IMR-90 (cell line): ENCODE measurements at regions not wholly inside any gene's neighbourhood (a gene's known extent, or its start where the extent isn't known, plus 50 kb on each side); places are given as distances from the start of the nearest gene placed in this dataset.

Experiments
- ATAC-seq: fragments of 200-7000 bp; cut with Tn5 transposase; 2 replicates; pipeline ENCODE4 v1.9.1; 2020; ENCODE audit warnings: low read depth, mild to moderate bottlenecking, moderate library complexity
- BruUV-seq: library from RNA; stranded (reverse); fragments of 400-500 nt; replicated peaks from 2 replicates; lab custom pipeline; 2021; lab: Mats Ljungman, UMichigan
- CTCF ChIA-PET: fragments of 300-600 bp; formaldehyde crosslinking; extraction: SDS; loops from one replicate; lab custom pipeline; 2021; ENCODE audit warnings: antibody characterized with exemption; lab: Yijun Ruan, JAX
- POLR2A ChIA-PET: fragments of 300-600 bp; sonication (Branson Sonifier 250); formaldehyde crosslinking; loops from one replicate; lab custom pipeline; 2022; ENCODE audit warnings: antibody characterized with exemption; ENCODE audit not compliant: unreplicated experiment; lab: Charles Lee
- DNase-seq: peaks from one replicate; pipeline ENCODE4 v3.0.0; 2013
- H2AFZ ChIP-seq: replicated peaks from 2 replicates; pipeline ENCODE3; 2013; ENCODE audit warnings: low read length, mild to moderate bottlenecking; ENCODE audit not compliant: poor library complexity
- H2AK5ac ChIP-seq: 2 replicates; pipeline ENCODE4 v1.6.1; 2013; ENCODE audit warnings: low read depth, low read length, inconsistent platforms
- H2AK9ac ChIP-seq: replicated peaks from 2 replicates; pipeline ENCODE3; 2013; ENCODE audit warnings: mild to moderate bottlenecking, low read depth, low read length, moderate library complexity; ENCODE audit not compliant: poor library complexity
- H2BK120ac ChIP-seq: 2 replicates; pipeline ENCODE4 v1.6.1; 2013; ENCODE audit warnings: low read depth, low read length, inconsistent platforms
- H2BK15ac ChIP-seq: 3 replicates; pipeline ENCODE4 v1.6.1; 2013; ENCODE audit warnings: low read depth, low read length, inconsistent platforms
- H2BK20ac ChIP-seq: 2 replicates; pipeline ENCODE4 v1.6.1; 2013; ENCODE audit warnings: low read depth, mild to moderate bottlenecking, inconsistent platforms, low read length, moderate library complexity
- H2BK5ac ChIP-seq: 2 replicates; pipeline ENCODE4 v1.6.1; 2013; ENCODE audit warnings: mild to moderate bottlenecking, low read depth, low read length, inconsistent platforms; ENCODE audit not compliant: poor library complexity, severe bottlenecking
- H3K14ac ChIP-seq: replicated peaks from 2 replicates; pipeline ENCODE4 v1.6.1; 2013; ENCODE audit warnings: low read depth, low read length, inconsistent platforms
- H3K18ac ChIP-seq: 2 replicates; pipeline ENCODE4 v1.6.1; 2013; ENCODE audit warnings: low read depth, low read length, control low read depth
- H3K23ac ChIP-seq: 2 replicates; pipeline ENCODE4 v1.6.1; 2013; ENCODE audit warnings: low read depth, low read length, inconsistent platforms
- H3K27ac ChIP-seq: 2 replicates; pipeline ENCODE4 v1.5.1; 2013; ENCODE audit warnings: mild to moderate bottlenecking, control low read depth, low read length; ENCODE audit not compliant: insufficient read depth
- H3K27me3 ChIP-seq: 2 replicates; pipeline ENCODE4 v1.6.1; 2013; ENCODE audit warnings: low read length; ENCODE audit not compliant: control insufficient read depth, insufficient read depth
- H3K36me3 ChIP-seq: 2 replicates; pipeline ENCODE4 v1.6.1; 2013; ENCODE audit warnings: low read length, mixed read lengths; ENCODE audit not compliant: control insufficient read depth, insufficient read depth
- H3K4ac ChIP-seq: 2 replicates; pipeline ENCODE4 v1.6.1; 2013; ENCODE audit warnings: low read depth, low read length, inconsistent platforms
- H3K4me1 ChIP-seq: 2 replicates; pipeline ENCODE4 v1.6.1; 2013; ENCODE audit warnings: low read length, mixed read lengths; ENCODE audit not compliant: control insufficient read depth, insufficient read depth
- H3K4me2 ChIP-seq: 2 replicates; pipeline ENCODE4 v1.6.1; 2013; ENCODE audit warnings: low read depth, mild to moderate bottlenecking, control low read depth, low read length, moderate library complexity
- H3K4me3 ChIP-seq: 2 replicates; pipeline ENCODE4 v1.5.1; 2013; ENCODE audit warnings: low read depth, mild to moderate bottlenecking, control low read depth, low read length, moderate library complexity; ENCODE audit not compliant: insufficient read depth
- H3K56ac ChIP-seq: 2 replicates; pipeline ENCODE4 v1.6.1; 2013; ENCODE audit warnings: low read length, inconsistent platforms; ENCODE audit not compliant: insufficient read depth; ENCODE audit errors: extremely low read depth
- H3K79me1 ChIP-seq, 2 experiments: 2 replicates each; pipeline ENCODE4 v1.6.1; 2013; ENCODE audit warnings: low read length in 2 of 2, inconsistent platforms in 1 of 2, low read depth in 1 of 2
- H3K9ac ChIP-seq: 2 replicates; pipeline ENCODE4 v1.6.1; 2013; ENCODE audit warnings: low read depth, low read length, control low read depth
- H3K9me1 ChIP-seq: 2 replicates; pipeline ENCODE4 v1.6.1; 2013; ENCODE audit warnings: low read length, inconsistent platforms; ENCODE audit not compliant: insufficient read depth
- H3K9me3 ChIP-seq: 2 replicates; pipeline ENCODE4 v1.6.1; 2013; ENCODE audit warnings: low read length; ENCODE audit not compliant: control insufficient read depth, insufficient read depth
- H4K20me1 ChIP-seq: 2 replicates; pipeline ENCODE4 v1.6.1; 2013; ENCODE audit warnings: low read length, inconsistent platforms; ENCODE audit not compliant: insufficient read depth
- H4K5ac ChIP-seq: 2 replicates; pipeline ENCODE4 v1.6.1; 2013; ENCODE audit warnings: mild to moderate bottlenecking, low read depth, low read length, control low read depth
- H4K8ac ChIP-seq, 2 experiments: 2 replicates each; pipeline ENCODE4 v1.6.1; 2013; ENCODE audit warnings: low read depth in 2 of 2, low read length in 2 of 2, control low read depth in 1 of 2, inconsistent platforms in 1 of 2
- H4K91ac ChIP-seq: 2 replicates; pipeline ENCODE4 v1.6.1; 2013; ENCODE audit warnings: low read depth, low read length, inconsistent platforms; ENCODE audit not compliant: insufficient read depth
- CEBPB ChIP-seq: IDR thresholded peaks from 2 replicates; pipeline ENCODE4 v1.6.1; 2012; ENCODE audit warnings: low read depth, low read length, improper control_type of control experiment
- MXI1 ChIP-seq: IDR thresholded peaks from 2 replicates; pipeline ENCODE4 v1.6.1; 2012; ENCODE audit warnings: low read depth, mild to moderate bottlenecking, low read length, moderate library complexity, borderline replicate concordance
- RAD21 ChIP-seq: IDR thresholded peaks from 2 replicates; pipeline ENCODE4 v1.6.1; 2012; ENCODE audit warnings: low read length, improper control_type of control experiment
- RCOR1 ChIP-seq: IDR thresholded peaks from 2 replicates; pipeline ENCODE4 v1.6.1; 2012; ENCODE audit warnings: mild to moderate bottlenecking, low read length, improper control_type of control experiment; ENCODE audit not compliant: insufficient replicate concordance
- RFX5 ChIP-seq: IDR thresholded peaks from 2 replicates; pipeline ENCODE4 v1.8.0; 2012; ENCODE audit warnings: low read depth, mild to moderate bottlenecking, low read length, moderate library complexity
- SMC3 ChIP-seq: fragments of 150-350 bp; IDR thresholded peaks from 2 replicates; pipeline ENCODE4 v1.6.1; 2016; ENCODE audit warnings: low read depth, mild to moderate bottlenecking, antibody characterized with exemption, low read length, moderate library complexity
- WGBS, 2 experiments: methylation state at CpG; one replicate each; pipeline versions ENCODE4 v1.1.5 to v1.1.7; 2013; ENCODE audit warnings: missing lambda C conversion rate in 2 of 2; ENCODE audit not compliant: insufficient read length in 1 of 2; ENCODE audit errors: extremely low coverage in 2 of 2; 5-methylcytosine and 5-hydroxymethylcytosine counted together
- dilution Hi-C: fragments of 300-500 bp; cut with HindIII; formaldehyde crosslinking; loops from one replicate; pipeline ENCODE4 v1.14.3; 2018; ENCODE audit warnings: low sequenced_read_pairs; ENCODE audit not compliant: unreplicated experiment
- in situ Hi-C: fragments of 300-500 bp; cut with MboI; formaldehyde crosslinking; loops from 3 replicates; pipeline ENCODE4 v1.14.3; 2019; ENCODE audit warnings: low sequenced_read_pairs, inconsistent platforms, mixed read lengths
- intact Hi-C: fragments of 100-400 bp; cut with micrococcal nuclease; formaldehyde crosslinking; loops from 2 replicates; pipeline ENCODE4 v1.10.0; 2022
- TF ChIP-seq, protein P1 (sequence below): fragments of 150-350 bp; IDR thresholded peaks from 2 replicates; pipeline ENCODE4 v1.6.1; 2017; ENCODE audit warnings: mild to moderate bottlenecking, antibody characterized with exemption, low read length, low read depth
- TF ChIP-seq, protein P2 (sequence below): fragments of 150-350 bp; IDR thresholded peaks from 2 replicates; pipeline ENCODE4 v1.6.1; 2016; ENCODE audit warnings: low read depth, mild to moderate bottlenecking, low read length, moderate library complexity, borderline replicate concordance

DNA sequence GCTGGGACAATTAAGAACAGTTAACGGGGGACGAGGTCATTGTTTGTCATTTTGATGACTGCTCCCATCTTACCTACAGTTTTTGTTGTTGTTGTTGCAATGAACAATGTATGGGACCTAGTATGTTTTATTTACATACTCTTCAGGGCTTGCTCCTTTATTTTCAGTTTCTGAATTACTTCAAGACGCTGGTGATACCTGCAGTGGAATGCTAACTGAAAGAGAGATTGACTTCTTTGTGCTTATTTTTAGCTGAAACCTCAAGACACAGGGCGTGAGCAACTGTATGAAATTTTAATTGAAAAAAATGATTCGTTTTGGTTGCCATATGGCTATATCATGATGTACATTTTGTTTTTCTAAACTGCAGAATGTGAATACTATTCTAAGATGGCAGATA, 297.9 kb downstream of the EDEM1 start:
- Histone ChIP-seq H4K5ac (no peak overlapping the region), H2AK9ac (no peak overlapping the region), H3K4me3 (no peak overlapping the region), H2BK120ac (no peak overlapping the region), H4K20me1 (no peaks in the 10 kb centered on the region), H2BK5ac (no peak overlapping the region), H3K27ac (no peak overlapping the region), H2AK5ac (no peak overlapping the region), H3K4me2 (no peak overlapping the region), H3K9ac (no peak overlapping the region), H3K4me1 (no peaks in the 10 kb centered on the region), H3K27me3 (no peaks in the 10 kb centered on the region), H4K91ac (no peak overlapping the region), H2AFZ (no peak overlapping the region), H3K9me1 (no peaks in the 10 kb centered on the region), H2BK15ac (no peak overlapping the region), H4K8ac (no peak overlapping the region), H3K9me3 (peaks cover 7% of the 10 kb centered on the region), H3K18ac (no peak overlapping the region), H3K79me1 (no peaks in the 10 kb centered on the region), H3K4ac (no peak overlapping the region), H2BK20ac (no peak overlapping the region), H3K23ac (no peak overlapping the region), H3K14ac (no peak overlapping the region), H3K36me3 (no peaks in the 10 kb centered on the region), H3K56ac (no peak overlapping the region)
- TF ChIP-seq RCOR1 (no peak), CEBPB (no peak), RAD21 (no peak), SMC3 (no peak), RFX5 (no peak), MXI1 (no peak)
- TF ChIP-seq, protein P1, sequence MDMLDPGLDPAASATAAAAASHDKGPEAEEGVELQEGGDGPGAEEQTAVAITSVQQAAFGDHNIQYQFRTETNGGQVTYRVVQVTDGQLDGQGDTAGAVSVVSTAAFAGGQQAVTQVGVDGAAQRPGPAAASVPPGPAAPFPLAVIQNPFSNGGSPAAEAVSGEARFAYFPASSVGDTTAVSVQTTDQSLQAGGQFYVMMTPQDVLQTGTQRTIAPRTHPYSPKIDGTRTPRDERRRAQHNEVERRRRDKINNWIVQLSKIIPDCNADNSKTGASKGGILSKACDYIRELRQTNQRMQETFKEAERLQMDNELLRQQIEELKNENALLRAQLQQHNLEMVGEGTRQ = no peak
- TF ChIP-seq, protein P2, sequence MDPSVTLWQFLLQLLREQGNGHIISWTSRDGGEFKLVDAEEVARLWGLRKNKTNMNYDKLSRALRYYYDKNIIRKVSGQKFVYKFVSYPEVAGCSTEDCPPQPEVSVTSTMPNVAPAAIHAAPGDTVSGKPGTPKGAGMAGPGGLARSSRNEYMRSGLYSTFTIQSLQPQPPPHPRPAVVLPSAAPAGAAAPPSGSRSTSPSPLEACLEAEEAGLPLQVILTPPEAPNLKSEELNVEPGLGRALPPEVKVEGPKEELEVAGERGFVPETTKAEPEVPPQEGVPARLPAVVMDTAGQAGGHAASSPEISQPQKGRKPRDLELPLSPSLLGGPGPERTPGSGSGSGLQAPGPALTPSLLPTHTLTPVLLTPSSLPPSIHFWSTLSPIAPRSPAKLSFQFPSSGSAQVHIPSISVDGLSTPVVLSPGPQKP = no peak
- dilution Hi-C loops = no loop called here
- no TSS peak for BruUV-seq
- DNase-seq = no peak
- WGBS, 2 experiments = 0% methylated on average over 1 of the region's 5 CpGs; no CpG with 5 or more reads in 1 of the 2 experiments
- ATAC-seq = no peak
- CTCF ChIA-PET = no interaction called here
- in situ Hi-C loops = no loop called here
- POLR2A ChIA-PET = no interaction called here
- intact Hi-C loops = no loop called here
